HepG2 (cell line): ENCODE measurements at regions not wholly inside any gene's neighbourhood (a gene's known extent, or its start where the extent isn't known, plus 50 kb on each side); places are given as distances from the start of the nearest gene placed in this dataset.

ENCODE experiments used
- ATAC-seq: fragments of 200-7000 bp; cut with Tn5 transposase; 3 replicates; pipeline ENCODE4 v1.9.1; 2020; ENCODE audit warnings: mild to moderate bottlenecking, moderate library complexity
- BruUV-seq: library from RNA; stranded (reverse); fragments of 400-500 nt; replicated peaks from 2 replicates; lab custom pipeline; 2021; lab: Mats Ljungman, UMichigan
- CTCF ChIA-PET: fragments of 300-600 bp; formaldehyde crosslinking; extraction: SDS; loops from one replicate; lab custom pipeline; 2021; ENCODE audit warnings: low total read pairs, inconsistent platforms, low intra/inter-chr PET ratio; lab: Yijun Ruan, JAX
- POLR2A ChIA-PET: fragments of 350-600 bp; sonication (Branson Sonifier 250); formaldehyde crosslinking; loops from one replicate; lab custom pipeline; 2020; ENCODE audit warnings: antibody characterized with exemption, inconsistent platforms; lab: Yijun Ruan, JAX
- DNase-seq: peaks from one replicate; pipeline ENCODE4 v3.0.0-alpha.2; 2015; ENCODE audit warnings: low spot score
- FAIRE-seq: peaks from 3 replicates; lab custom pipeline; 2011; peaks lifted over from hg19 to GRCh38; lab: Jason Lieb, UNC
- H2AFZ ChIP-seq: one replicate; pipeline ENCODE4 v1.6.1; 2011; ENCODE audit warnings: low read length, inconsistent platforms
- H3K27ac ChIP-seq: fragments of 300-600 bp; 3 replicates; pipeline ENCODE4 v1.8.0; 2011; ENCODE audit warnings: mixed run types, mild to moderate bottlenecking, mixed read lengths, low read length, inconsistent platforms; ENCODE audit not compliant: insufficient read depth; ENCODE audit errors: extremely low read length
- H3K27me3 ChIP-seq, 2 experiments: fragments of 200-600 bp in 1 of 2; 2 replicates in 1 of 2; 3 replicates in 1 of 2; pipeline versions ENCODE4 v1.6.0 to v1.8.0; 2011; ENCODE audit warnings: low read length in 2 of 2, mild to moderate bottlenecking in 2 of 2, moderate library complexity in 2 of 2, inconsistent platforms in 1 of 2; ENCODE audit not compliant: insufficient read depth in 2 of 2, control insufficient read depth in 1 of 2
- H3K36me3 ChIP-seq, 2 experiments: fragments of 200-600 bp in 1 of 2; replicated peaks in 1 of 2; 2 replicates in 1 of 2; 3 replicates in 1 of 2; pipeline versions ENCODE4 v1.5.1 to v1.8.0; 2011; ENCODE audit warnings: low read length in 2 of 2, inconsistent platforms in 1 of 2; ENCODE audit not compliant: insufficient read depth in 2 of 2, control insufficient read depth in 1 of 2
- H3K4me1 ChIP-seq: 2 replicates; pipeline ENCODE4 v1.5.1; 2012; ENCODE audit warnings: low read length, inconsistent platforms; ENCODE audit not compliant: insufficient read depth
- H3K4me2 ChIP-seq: 2 replicates; pipeline ENCODE4 v1.6.0; 2011; ENCODE audit warnings: low read depth, low read length, inconsistent platforms
- H3K4me3 ChIP-seq, 3 experiments: fragments of 200-600 bp in 1 of 3; sonication (generic), shearing (Covaris generic) in 1 of 3; replicated peaks in 1 of 3; 2 replicates each; pipeline ENCODE4 v1.5.1; 2011 to 2016; ENCODE audit warnings: low read length in 3 of 3, inconsistent platforms in 2 of 3, low read depth in 2 of 3, mild to moderate bottlenecking in 2 of 3, control low read depth in 1 of 3, mixed read lengths in 1 of 3; ENCODE audit not compliant: insufficient read depth in 1 of 3
- H3K79me2 ChIP-seq: one replicate; pipeline ENCODE4 v1.6.1; 2011; ENCODE audit warnings: low read length, inconsistent platforms; ENCODE audit not compliant: insufficient read depth
- H3K9ac ChIP-seq: 2 replicates; pipeline ENCODE4 v1.6.0; 2011; ENCODE audit warnings: mild to moderate bottlenecking, low read depth, low read length, inconsistent platforms; ENCODE audit not compliant: insufficient read depth
- H3K9me3 ChIP-seq: 2 replicates; pipeline ENCODE4 v1.5.1; 2012; ENCODE audit warnings: mild to moderate bottlenecking, low read length
- H4K20me1 ChIP-seq: 2 replicates; pipeline ENCODE4 v1.6.0; 2011; ENCODE audit warnings: inconsistent platforms, mild to moderate bottlenecking, low read length, moderate library complexity; ENCODE audit not compliant: insufficient read depth
- CENPBD1 ChIP-seq: sonication (generic); formaldehyde crosslinking; IDR thresholded peaks from 2 replicates; pipeline ENCODE4 v1.8.0; 2022; ENCODE audit warnings: missing genetic modification reagents, low read depth, mild to moderate bottlenecking, borderline replicate concordance
- HMGA1 ChIP-seq: sonication (generic); formaldehyde crosslinking; conservative IDR thresholded peaks from 2 replicates; pipeline ENCODE4 v1.4.0; 2020; ENCODE audit warnings: missing genetic modification reagents
- HOXA7 ChIP-seq: sonication (generic); formaldehyde crosslinking; IDR thresholded peaks from 2 replicates; pipeline ENCODE4 v1.8.1; 2022; ENCODE audit warnings: mild to moderate bottlenecking, missing genetic modification reagents, moderate library complexity
- HOXD1 ChIP-seq: sonication (generic); formaldehyde crosslinking; IDR thresholded peaks from 2 replicates; pipeline ENCODE4 v1.5.0; 2020; ENCODE audit warnings: missing genetic modification reagents
- KDM4B ChIP-seq: sonication (generic); formaldehyde crosslinking; IDR thresholded peaks from 2 replicates; pipeline ENCODE4 v1.4.0; 2020; ENCODE audit warnings: missing genetic modification reagents
- MBNL3 ChIP-seq: fragments of 250-450 bp; sonication (Bioruptor Pico); conservative IDR thresholded peaks from 2 replicates; pipeline ENCODE4 v1.8.0; 2022; ENCODE audit warnings: mild to moderate bottlenecking, inconsistent platforms
- MED13 ChIP-seq: sonication (generic); formaldehyde crosslinking; IDR thresholded peaks from 2 replicates; pipeline ENCODE4 v1.5.0; 2020; ENCODE audit warnings: missing genetic modification reagents
- NCOA1 ChIP-seq: sonication (generic); formaldehyde crosslinking; IDR thresholded peaks from 2 replicates; pipeline ENCODE4 v1.9.0; 2021; ENCODE audit warnings: missing genetic modification reagents
- RERE ChIP-seq: IDR thresholded peaks from 2 replicates; pipeline ENCODE4 v1.6.1; 2016; ENCODE audit warnings: low read depth, missing genetic modification reagents, missing compliant biosample characterization
- RFX3 ChIP-seq: IDR thresholded peaks from 2 replicates; pipeline ENCODE4 v1.6.1; 2016; ENCODE audit warnings: missing biosample characterization, missing genetic modification reagents
- TAF15 ChIP-seq: fragments of 200-400 bp; formaldehyde crosslinking; IDR thresholded peaks from one replicate; pipeline ENCODE4 v1.6.1; 2018; ENCODE audit warnings: mild to moderate bottlenecking, low read depth, low read length; ENCODE audit not compliant: poor library complexity, severe bottlenecking
- TARDBP ChIP-seq: sonication (generic); formaldehyde crosslinking; IDR thresholded peaks from 2 replicates; pipeline ENCODE4 v1.8.0; 2022; ENCODE audit warnings: mild to moderate bottlenecking, missing genetic modification reagents
- WIZ ChIP-seq: sonication (generic); formaldehyde crosslinking; IDR thresholded peaks from 2 replicates; pipeline ENCODE4 v1.5.1; 2020; ENCODE audit warnings: mild to moderate bottlenecking, missing genetic modification reagents
- ZMAT5 ChIP-seq: sonication (generic); formaldehyde crosslinking; IDR thresholded peaks from 2 replicates; pipeline ENCODE4 v1.5.0; 2020; ENCODE audit warnings: mild to moderate bottlenecking, low read depth, missing genetic modification reagents, borderline replicate concordance
- ZNF224 ChIP-seq: sonication (generic); formaldehyde crosslinking; IDR thresholded peaks from 2 replicates; pipeline ENCODE4 v1.5.0; 2020; ENCODE audit warnings: mild to moderate bottlenecking, missing genetic modification reagents
- ZNF24 ChIP-seq: fragments of 450-650 bp; IDR thresholded peaks from 2 replicates; pipeline ENCODE4 v1.6.1; 2017; ENCODE audit warnings: antibody characterized with exemption, mild to moderate bottlenecking
- ZNF331 ChIP-seq: sonication (generic); formaldehyde crosslinking; IDR thresholded peaks from 2 replicates; pipeline ENCODE4 v1.4.0; 2020; ENCODE audit warnings: missing genetic modification reagents
- ZNF562 ChIP-seq: sonication (generic); formaldehyde crosslinking; IDR thresholded peaks from 2 replicates; pipeline ENCODE4 v1.8.0; 2022; ENCODE audit warnings: missing genetic modification reagents, borderline replicate concordance
- ZNF619 ChIP-seq: sonication (generic); formaldehyde crosslinking; IDR thresholded peaks from 2 replicates; pipeline ENCODE4 v1.4.0; 2020; ENCODE audit warnings: mild to moderate bottlenecking, missing genetic modification reagents
- in situ Hi-C: cut with HindIII; loops from 2 replicates; pipeline ENCODE4 v1.10.0; 2017; ENCODE audit warnings: low pct_unique_long_range_greater_than_20kb; ENCODE audit not compliant: extremely low pct_ligation_motif_present
- intact Hi-C: fragments of 100-400 bp; cut with micrococcal nuclease; formaldehyde crosslinking; loops from one replicate; pipeline ENCODE4 v1.10.0; 2022; ENCODE audit not compliant: unreplicated experiment

- TF ChIP-seq RERE (CRISPR knock-in tag): no peak
- no peak for TF ChIP-seq ZNF24
- no peak for TF ChIP-seq MBNL3 (CRISPR knock-in tag)
- no peak for TF ChIP-seq NCOA1 (CRISPR knock-in tag)
- no peak for TF ChIP-seq ZNF224 (CRISPR knock-in tag)
These were observed 728.9 kb downstream of the SUCLG1 start (continued) for GRCh38 chr2:83730223-83730622.

- in situ Hi-C loops: no loop called here
- BruUV-seq: no TSS peak
These were observed 733.3 kb downstream of the SUCLG1 start for GRCh38 chr2:83725735-83726134.

More at GRCh38 chr2:83725735-83726134, 733.3 kb downstream of the SUCLG1 start:
- FAIRE-seq (no peak), DNase-seq (no peak), ATAC-seq (no peak)
- Histone ChIP-seq H3K4me3 (no peak overlapping the region), H3K36me3 (no peaks in the 10 kb centered on the region), H3K27me3 (no peaks in the 10 kb centered on the region), H4K20me1 (no peaks in the 10 kb centered on the region), H3K27ac (no peak overlapping the region), H3K79me2 (no peaks in the 10 kb centered on the region), H3K9me3 (peaks cover 84% of the 10 kb centered on the region), H3K4me1 (no peaks in the 10 kb centered on the region), H3K4me2 (no peak overlapping the region), H2AFZ (no peak overlapping the region), H3K9ac (no peak overlapping the region)
- intact Hi-C loops: no loop called here
- POLR2A ChIA-PET: no interaction called here
- TF ChIP-seq CENPBD1 (CRISPR knock-in tag): no peak
- TF ChIP-seq ZNF619 (CRISPR knock-in tag): no peak
- no peak for TF ChIP-seq HOXA7 (CRISPR knock-in tag)
- no peak for TF ChIP-seq TAF15
- TF ChIP-seq TARDBP (CRISPR knock-in tag): no peak
- TF ChIP-seq RFX3 (CRISPR knock-in tag): no peak
- no peak for TF ChIP-seq KDM4B (CRISPR knock-in tag)
- TF ChIP-seq HOXD1 (CRISPR knock-in tag): no peak
- TF ChIP-seq ZMAT5 (CRISPR knock-in tag): no peak
- no peak for TF ChIP-seq MED13 (CRISPR knock-in tag)
- no peak for TF ChIP-seq ZNF331
- no peak for TF ChIP-seq WIZ (CRISPR knock-in tag)
- no peak for TF ChIP-seq HMGA1 (CRISPR knock-in tag)
- no peak for TF ChIP-seq ZNF562
- CTCF ChIA-PET: no interaction called here
